K562 (cell line): ENCODE measurements at regions not wholly inside any gene's neighbourhood (a gene's known extent, or its start where the extent isn't known, plus 50 kb on each side); places are given as distances from the start of the nearest gene placed in this dataset.

Source experiments
- ATAC-seq: fragments of 200-7000 bp; cut with Tn5 transposase; 3 replicates; pipeline ENCODE4 v1.9.1; 2020; ENCODE audit warnings: moderate library complexity
- BruUV-seq: library from RNA; stranded (reverse); fragments of 400-500 nt; replicated peaks from 2 replicates; lab custom pipeline; 2021; lab: Mats Ljungman, UMichigan
- CTCF ChIA-PET: fragments of 300-600 bp; formaldehyde crosslinking; extraction: SDS; loops from one replicate; lab custom pipeline; 2021; ENCODE audit warnings: low intra/inter-chr PET ratio; lab: Yijun Ruan, JAX
- POLR2A ChIA-PET: fragments of 300-600, 350-650 bp; sonication (Branson Sonifier 250); formaldehyde crosslinking; extraction: SDS; loops from one replicate; lab custom pipeline; 2021; ENCODE audit warnings: antibody characterized with exemption, inconsistent platforms; lab: Yijun Ruan, JAX
- DNase-seq, 4 experiments: peaks; one replicate each; pipeline versions ENCODE4 v3.0.0 to v3.0.0-alpha.2; 2011 to 2018; ENCODE audit warnings: low spot score in 3 of 4, mixed read lengths in 3 of 4; ENCODE audit errors: extremely low read depth in 1 of 4
- FAIRE-seq: peaks from 2 replicates; lab custom pipeline; 2011; peaks lifted over from hg19 to GRCh38; lab: Jason Lieb, UNC
- H2AFZ ChIP-seq: 2 replicates; pipeline ENCODE4 v1.6.0; 2011; ENCODE audit warnings: low read depth, low read length, control low read depth, inconsistent platforms
- H3K27ac ChIP-seq: fragments of 200-600 bp; 3 replicates; pipeline ENCODE4 v1.8.0; 2011; ENCODE audit warnings: low read depth, mild to moderate bottlenecking, control low read depth, inconsistent platforms, low read length, moderate library complexity, mixed read lengths; ENCODE audit errors: extremely low read depth
- H3K27me3 ChIP-seq, 2 experiments: fragments of 300-600 bp in 1 of 2; 2 replicates in 1 of 2; 3 replicates in 1 of 2; pipeline versions ENCODE4 v1.6.0 to v1.8.0; 2011; ENCODE audit warnings: inconsistent platforms in 2 of 2, low read length in 2 of 2, mild to moderate bottlenecking in 1 of 2, mixed read lengths in 1 of 2, moderate library complexity in 1 of 2; ENCODE audit not compliant: control insufficient read depth in 2 of 2, insufficient read depth in 2 of 2
- H3K36me3 ChIP-seq: fragments of 300-600 bp; 3 replicates; pipeline ENCODE4 v1.8.0; 2011; ENCODE audit warnings: mild to moderate bottlenecking, low read length, inconsistent platforms; ENCODE audit not compliant: control insufficient read depth, insufficient read depth
- H3K4me1 ChIP-seq, 2 experiments: fragments of 200-600 bp in 1 of 2; replicated peaks in 1 of 2; 2 replicates in 1 of 2; 3 replicates in 1 of 2; pipeline versions ENCODE4 v1.5.1 to v1.8.0; 2011; ENCODE audit warnings: inconsistent platforms in 2 of 2, low read length in 2 of 2, mild to moderate bottlenecking in 1 of 2, mixed read lengths in 1 of 2, moderate library complexity in 1 of 2; ENCODE audit not compliant: control insufficient read depth in 2 of 2, insufficient read depth in 2 of 2
- H3K4me2 ChIP-seq: 2 replicates; pipeline ENCODE4 v1.6.1; 2011; ENCODE audit warnings: low read length, control low read depth, inconsistent platforms, mixed read lengths; ENCODE audit not compliant: insufficient read depth
- H3K4me3 ChIP-seq: fragments of 200-600 bp; sonication (generic), shearing (Covaris generic); 2 replicates; pipeline ENCODE4 v1.5.1; 2016; ENCODE audit warnings: control low read depth, inconsistent platforms
- H3K79me2 ChIP-seq: fragments of 200-600 bp; 3 replicates; pipeline ENCODE4 v1.8.0; 2011; ENCODE audit warnings: low read length, inconsistent platforms; ENCODE audit not compliant: control insufficient read depth, insufficient read depth
- H3K9ac ChIP-seq, 2 experiments: 2 replicates each; pipeline versions ENCODE4 v1.6.0 to v1.6.1; 2011; ENCODE audit warnings: low read depth in 2 of 2, low read length in 2 of 2, control low read depth in 1 of 2, inconsistent platforms in 1 of 2, mild to moderate bottlenecking in 1 of 2, mixed read lengths in 1 of 2; ENCODE audit not compliant: insufficient read depth in 1 of 2
- H3K9me1 ChIP-seq: one replicate; pipeline ENCODE4 v1.6.0; 2011; ENCODE audit warnings: inconsistent platforms, mild to moderate bottlenecking, low read length, moderate library complexity; ENCODE audit not compliant: control insufficient read depth, insufficient read depth
- H3K9me3 ChIP-seq: replicated peaks from 2 replicates; pipeline ENCODE4 v1.5.1; 2011; ENCODE audit warnings: low read depth, low read length, inconsistent platforms; ENCODE audit not compliant: control insufficient read depth, insufficient read depth
- H4K20me1 ChIP-seq: replicated peaks from 2 replicates; pipeline ENCODE4 v1.6.1; 2011; ENCODE audit warnings: low read length, inconsistent platforms, mixed read lengths; ENCODE audit not compliant: control insufficient read depth, insufficient read depth
- ETS2 ChIP-seq: IDR thresholded peaks from 2 replicates; pipeline ENCODE4 v1.6.1; 2016; ENCODE audit warnings: borderline replicate concordance, missing genetic modification characterization, mild to moderate bottlenecking, moderate library complexity, missing compliant biosample characterization; ENCODE audit not compliant: poor library complexity, severe bottlenecking
- GMEB1 ChIP-seq: fragments of 250-450 bp; sonication (Bioruptor Pico); IDR thresholded peaks from 2 replicates; pipeline ENCODE4 v1.4.0; 2020; ENCODE audit warnings: mild to moderate bottlenecking
- ILF3 ChIP-seq: fragments of 450-650 bp; IDR thresholded peaks from 2 replicates; pipeline ENCODE4 v1.6.1; 2018; ENCODE audit warnings: antibody characterized with exemption, mild to moderate bottlenecking, moderate library complexity, borderline replicate concordance
- MEF2D ChIP-seq: conservative IDR thresholded peaks from 2 replicates; pipeline ENCODE4 v1.6.1; 2016; ENCODE audit warnings: low read depth, missing genetic modification characterization, missing compliant biosample characterization
- NUFIP1 ChIP-seq: fragments of 450-650 bp; IDR thresholded peaks from 2 replicates; pipeline ENCODE4 v1.6.1; 2018; ENCODE audit not compliant: partially characterized antibody
- POLR2AphosphoS2 ChIP-seq: IDR thresholded peaks from 2 replicates; pipeline ENCODE4 v1.6.1; 2012; ENCODE audit warnings: low read length, improper control_type of control experiment
- STAG1 ChIP-seq: sonication (generic); formaldehyde crosslinking; IDR thresholded peaks from 2 replicates; pipeline ENCODE4 v1.5.0; 2020; ENCODE audit warnings: missing genetic modification reagents, borderline replicate concordance
- ZNF165 ChIP-seq: fragments of 250-450 bp; sonication (Bioruptor Pico); IDR thresholded peaks from 2 replicates; pipeline ENCODE4 v1.4.0; 2020; ENCODE audit warnings: borderline replicate concordance
- ZNF184 ChIP-seq: sonication (generic); formaldehyde crosslinking; IDR thresholded peaks from 2 replicates; pipeline ENCODE4 v1.5.0; 2020; ENCODE audit warnings: missing genetic modification reagents
- ZNF3 ChIP-seq: fragments of 250-450 bp; sonication (Bioruptor Pico); IDR thresholded peaks from 2 replicates; pipeline ENCODE4 v1.5.0; 2021; ENCODE audit warnings: mild to moderate bottlenecking, moderate library complexity
- ZNF318 ChIP-seq, 2 experiments: fragments of 450-650 bp; IDR thresholded peaks; 2 replicates each; pipeline ENCODE4 v1.6.1; 2016; ENCODE audit warnings: mild to moderate bottlenecking in 2 of 2, borderline replicate concordance in 1 of 2, low read depth in 1 of 2, moderate library complexity in 1 of 2
- ZNF639 ChIP-seq, 2 experiments: fragments of 200-800 bp in 1 of 2; sonication (Bioruptor generic) in 1 of 2; sonication (generic) in 1 of 2; formaldehyde crosslinking in 1 of 2; IDR thresholded peaks in 1 of 2; conservative IDR thresholded peaks in 1 of 2; 2 replicates each; pipeline versions ENCODE4 v1.5.0 to v1.6.1; 2016 to 2020; ENCODE audit warnings: missing compliant biosample characterization in 1 of 2, missing genetic modification characterization in 1 of 2, missing genetic modification reagents in 1 of 2
- WGBS: fragments of 100-300 bp; shearing (Covaris generic); methylation state at CpG from one replicate; pipeline ENCODE4 v1.1.6; 2016; ENCODE audit warnings: low coverage, mixed read lengths; ENCODE audit not compliant: insufficient coverage; ENCODE audit errors: missing lambda C conversion rate; 5-methylcytosine and 5-hydroxymethylcytosine counted together
- in situ Hi-C: fragments of 300-500 bp; cut with MboI; formaldehyde crosslinking; loops from 4 replicates; pipeline ENCODE4 v1.15.0; 2018; ENCODE audit warnings: inconsistent platforms, mixed read lengths
- intact Hi-C: fragments of 100-400 bp; cut with micrococcal nuclease; formaldehyde crosslinking; loops from 2 replicates; pipeline ENCODE4 v1.14.2; 2022

GRCh38 chr10:30229536-30229935, 119.5 kb downstream of the MTPAP start:
- Histone ChIP-seq H3K27ac (no peak overlapping the region), H4K20me1 (no peaks in the 10 kb centered on the region), H3K9me3 (no peaks in the 10 kb centered on the region), H3K9me1 (no peaks in the 10 kb centered on the region), H3K4me3 (no peak overlapping the region), H3K79me2 (no peaks in the 10 kb centered on the region), H2AFZ (no peak overlapping the region), H3K36me3 (no peaks in the 10 kb centered on the region), H3K4me2 (no peak overlapping the region), H3K4me1 (no peaks in the 10 kb centered on the region), H3K27me3 (peaks cover 8 to 21% of the 10 kb centered on the region in 2 experiments; a peak in 4 of 5 replicates), H3K9ac (no peak overlapping the region)
- ChIA-PET CTCF (no interaction called here), POLR2A (no interaction called here)
- WGBS, result 0% methylated on average over 5 of the region's 5 CpGs
- ATAC-seq (no peak), DNase-seq (no peak), FAIRE-seq (no peak)
- no TSS peak for BruUV-seq
- in situ Hi-C loops, result no loop called here
- intact Hi-C loops, result no loop called here
- TF ChIP-seq STAG1 (CRISPR knock-in tag) (no peak), ZNF639 (CRISPR knock-in tag; conservative IDR thresholded peaks at IDR 0.05 in 1 of 2, IDR thresholded peaks at IDR 0.05 in 1 of 2) (no peak), ZNF165 (no peak), ZNF3 (no peak), MEF2D (no peak), ZNF184 (CRISPR knock-in tag) (no peak), NUFIP1 (no peak), ETS2 (tag) (no peak), GMEB1 (no peak), POLR2AphosphoS2 (no peak), ZNF318 (IDR thresholded peaks at IDR 0.05; ENCODE audit: borderline replicate concordance in 1 of 2, low read depth in 1 of 2) (no peak), ILF3 (no peak)
